Adrenal gland (tissue), 5 donors: ENCODE measurements at regions not wholly inside any gene's neighbourhood (a gene's known extent, or its start where the extent isn't known, plus 50 kb on each side); places are given as distances from the start of the nearest gene placed in this dataset.

Experiments used
- CTCF ChIP-seq, 6 experiments: fragments of 450-650 bp in 4 of 6; fragments of 200-600 bp in 2 of 6; sonication (generic) in 1 of 6; IDR thresholded peaks; 1 replicate in 5 of 6; 2 replicates in 1 of 6; pipeline versions ENCODE4 v1.5.1 to v1.8.0; 2016 to 2021; ENCODE audit warnings: antibody characterized with exemption in 6 of 6, mild to moderate bottlenecking in 2 of 6, moderate library complexity in 1 of 6
- POLR2A ChIP-seq, 2 donors: fragments of 450-650 bp; IDR thresholded peaks; one replicate each; pipeline ENCODE4 v1.6.1; 2017; ENCODE audit warnings: antibody characterized with exemption in 2 of 2, mild to moderate bottlenecking in 2 of 2, moderate library complexity in 1 of 2
- donor health status: DM: no; HTN: no; CAD: no.

GRCh38 chr2:181235683-181236459 is 221.3 kb upstream of the ITGA4 start:
- TF ChIP-seq CTCF (IDR thresholded peaks at IDR 0.05) (no peak), POLR2A (IDR thresholded peaks at IDR 0.05) (no peak)
